Neural crest cell (in vitro differentiated cells): ENCODE measurements at regions not wholly inside any gene's neighbourhood (a gene's known extent, or its start where the extent isn't known, plus 50 kb on each side); places are given as distances from the start of the nearest gene placed in this dataset.

Source experiments
- DNase-seq: peaks from one replicate; pipeline ENCODE4 v3.0.0; 2021; ENCODE audit warnings: low read depth, mixed read lengths, low spot score
- H3K27ac Mint-ChIP-seq: one replicate; pipeline ENCODE4 v1.8.0; 2021; ENCODE audit warnings: mild to moderate bottlenecking, mixed read lengths; ENCODE audit not compliant: unreplicated experiment
- H3K27me3 Mint-ChIP-seq: 2 replicates; pipeline ENCODE4 v1.8.0; 2021; ENCODE audit warnings: low read depth, mild to moderate bottlenecking, mixed read lengths
- H3K36me3 Mint-ChIP-seq: 2 replicates; pipeline ENCODE4 v1.8.0; 2021; ENCODE audit warnings: low read depth, mild to moderate bottlenecking, mixed read lengths
- H3K4me1 Mint-ChIP-seq: 2 replicates; pipeline ENCODE4 v1.8.0; 2021; ENCODE audit warnings: mixed read lengths
- H3K4me3 Mint-ChIP-seq: one replicate; pipeline ENCODE4 v1.8.0; 2021; ENCODE audit warnings: mild to moderate bottlenecking, mixed read lengths
- H3K9me3 Mint-ChIP-seq: 2 replicates; pipeline ENCODE4 v1.8.0; 2021; ENCODE audit warnings: mixed read lengths
- CTCF ChIP-seq: fragments of 200-600 bp; sonication (generic); conservative IDR thresholded peaks from 2 replicates; pipeline ENCODE4 v1.5.0; 2021; ENCODE audit warnings: antibody characterized with exemption, mild to moderate bottlenecking

DNA sequence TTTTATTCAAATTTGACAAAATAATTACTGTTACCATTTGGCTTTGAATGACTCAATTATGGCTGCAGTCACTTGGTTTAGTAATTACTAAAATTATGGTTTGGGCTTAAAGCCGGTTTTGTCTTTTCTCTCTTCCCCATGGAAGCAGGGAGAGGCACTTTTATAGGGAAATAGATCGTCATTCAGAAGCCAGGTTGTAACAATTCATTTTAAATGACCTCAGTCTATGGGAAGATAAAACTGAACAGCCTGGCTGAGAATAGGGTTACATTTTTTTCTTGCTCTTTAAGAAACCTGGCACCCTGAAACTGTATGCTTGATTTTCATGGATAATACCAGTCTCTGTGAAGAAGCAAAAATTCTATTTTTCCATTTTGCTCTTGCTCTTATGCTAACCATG, 169.8 kb downstream of the SMC2 start:
- TF ChIP-seq CTCF = no peak
- no peaks in the 10 kb centered on the region for H3K36me3 Mint-ChIP-seq
- H3K27ac Mint-ChIP-seq = no peak overlapping the region
- peaks cover 11% of the 10 kb centered on the region for H3K27me3 Mint-ChIP-seq
- no peak for DNase-seq
- H3K4me1 Mint-ChIP-seq = no peaks in the 10 kb centered on the region
- H3K9me3 Mint-ChIP-seq = no peaks in the 10 kb centered on the region
- no peak overlapping the region for H3K4me3 Mint-ChIP-seq

DNA sequence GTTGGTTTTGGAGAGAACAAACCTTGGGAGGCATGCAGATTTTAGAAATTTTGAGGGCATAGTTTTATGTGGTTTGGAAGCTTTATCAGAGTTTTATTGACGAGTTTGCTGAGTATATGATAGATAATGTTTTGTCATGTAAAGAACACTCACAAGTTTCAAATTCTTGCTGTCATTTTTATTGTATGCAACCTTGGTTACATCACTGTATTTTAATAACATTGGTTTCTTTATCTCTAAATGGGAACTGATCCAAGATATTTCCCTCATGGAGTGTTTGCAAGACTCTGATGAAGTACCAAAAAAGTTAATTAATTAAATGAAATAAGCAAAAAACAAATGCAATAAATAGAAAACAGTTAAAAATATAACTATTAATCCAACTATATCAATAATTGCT, 170.3 kb downstream of the SMC2 start:
- no peak for TF ChIP-seq CTCF
- Mint-ChIP-seq H3K36me3 (no peaks in the 10 kb centered on the region), H3K4me3 (no peak overlapping the region), H3K27ac (no peak overlapping the region), H3K9me3 (no peaks in the 10 kb centered on the region), H3K4me1 (no peaks in the 10 kb centered on the region), H3K27me3 (peaks cover 7% of the 10 kb centered on the region)
- no peak for DNase-seq

GRCh38 chr9:104269374-104269773, 175.3 kb downstream of the SMC2 start:
- peaks cover 12% of the 10 kb centered on the region for H3K27me3 Mint-ChIP-seq
- peaks cover 5% of the 10 kb centered on the region for H3K9me3 Mint-ChIP-seq
- no peaks in the 10 kb centered on the region for H3K4me1 Mint-ChIP-seq
- TF ChIP-seq CTCF = no peak
- no peak for DNase-seq
- no peaks in the 10 kb centered on the region for H3K36me3 Mint-ChIP-seq
- no peak overlapping the region for H3K4me3 Mint-ChIP-seq
- no peak overlapping the region for H3K27ac Mint-ChIP-seq

DNA sequence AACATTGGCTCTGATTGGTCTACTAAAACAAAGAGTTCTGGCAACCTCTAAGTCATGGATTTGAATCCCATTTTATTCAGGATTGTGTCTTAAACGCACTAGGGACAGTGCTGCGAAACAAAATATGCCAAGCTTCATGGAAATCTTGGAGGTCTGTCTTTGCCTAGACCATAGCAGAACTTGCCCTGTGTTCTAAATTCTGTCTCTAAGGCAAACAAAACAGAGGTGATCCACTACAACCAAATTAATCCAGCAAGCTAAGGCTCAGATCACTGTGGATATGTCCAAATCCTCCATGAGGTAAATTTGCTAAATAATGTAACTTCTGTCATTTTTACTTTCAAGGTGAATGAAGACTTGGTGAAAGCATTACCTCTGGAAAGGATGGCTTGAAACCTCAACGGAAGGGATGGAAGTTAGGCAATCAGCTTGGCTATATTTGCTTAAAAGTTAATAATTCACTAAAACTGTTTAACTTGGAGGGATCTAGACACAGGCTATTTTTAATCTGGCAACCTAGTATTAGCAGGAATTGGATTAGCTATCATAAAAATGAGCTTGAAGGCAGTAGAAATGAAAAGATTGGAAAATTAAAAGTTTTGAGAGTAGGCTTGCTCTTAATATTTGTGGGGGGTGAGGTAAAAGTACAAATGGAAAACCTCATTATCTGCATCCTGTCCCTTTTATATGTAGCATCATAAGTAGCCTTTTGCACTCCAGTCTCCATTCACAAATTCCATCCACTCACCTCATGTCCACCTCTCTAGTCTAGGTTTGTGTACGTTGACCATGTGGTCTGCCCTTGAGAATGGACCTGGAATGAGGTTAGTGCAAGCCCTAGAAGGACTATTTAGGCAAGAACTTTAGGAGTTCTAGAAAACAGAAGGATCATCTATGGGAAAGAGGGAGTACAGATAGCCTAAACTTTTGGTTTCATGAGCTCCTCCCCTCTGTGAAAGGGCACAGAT, 176.2 kb downstream of the SMC2 start:
- Mint-ChIP-seq H3K27ac (no peak overlapping the region), H3K36me3 (no peaks in the 10 kb centered on the region), H3K4me1 (no peaks in the 10 kb centered on the region), H3K4me3 (no peak overlapping the region), H3K27me3 (peaks cover 12% of the 10 kb centered on the region), H3K9me3 (peaks cover 5% of the 10 kb centered on the region)
- DNase-seq = no peak
- no peak for TF ChIP-seq CTCF

DNA sequence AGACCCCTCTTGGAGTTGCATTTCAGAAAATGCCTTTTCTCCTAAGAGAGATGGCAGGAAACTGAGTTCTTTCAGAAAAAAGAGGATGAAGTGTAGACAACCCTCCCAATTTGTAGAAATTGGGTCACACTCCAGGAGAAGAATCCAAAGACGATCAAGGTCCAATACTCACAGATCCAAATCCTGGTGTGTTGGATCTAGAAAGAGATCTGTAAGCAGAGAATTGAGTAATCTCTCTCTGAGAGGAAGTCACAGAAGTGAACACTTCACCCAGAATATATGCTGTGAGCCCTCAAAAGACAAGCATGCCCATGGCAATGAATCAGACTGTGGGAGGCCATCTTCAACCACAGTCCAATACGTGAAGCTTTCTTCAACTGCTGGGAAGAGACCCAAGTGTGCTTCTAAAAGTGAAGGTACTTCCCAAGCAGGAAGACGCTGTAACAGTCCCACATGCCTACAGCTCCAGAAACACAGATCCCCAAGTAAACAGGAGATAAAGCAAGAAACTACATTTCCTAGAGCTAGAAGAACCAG, 182.7 kb downstream of the SMC2 start:
- Mint-ChIP-seq H3K4me3 (no peak overlapping the region), H3K36me3 (no peaks in the 10 kb centered on the region), H3K27me3 (peaks cover 6% of the 10 kb centered on the region), H3K4me1 (no peaks in the 10 kb centered on the region), H3K27ac (no peak overlapping the region), H3K9me3 (no peaks in the 10 kb centered on the region)
- no peak for DNase-seq
- no peak for TF ChIP-seq CTCF
